Gastrocnemius medialis (tissue), 4 donors: ENCODE measurements at regions not wholly inside any gene's neighbourhood (a gene's known extent, or its start where the extent isn't known, plus 50 kb on each side); places are given as distances from the start of the nearest gene placed in this dataset.

ENCODE experiments used
- ATAC-seq, 2 donors: fragments of 150-250 bp; one replicate each; pipeline ENCODE4 v1.9.1; 2016
- DNase-seq, 2 donors: peaks; one replicate each; pipeline ENCODE4 v3.0.0-alpha.2; 2019
- H3K27ac ChIP-seq, 4 donors: fragments of 200-600 bp; sonication (generic); 1 replicate in 1 of 4; 2 replicates in 3 of 4; pipeline ENCODE4 v1.5.1; 2016 to 2018; ENCODE audit warnings: mild to moderate bottlenecking in 2 of 4, moderate library complexity in 1 of 4
- H3K27me3 ChIP-seq, 3 donors: fragments of 200-600 bp; sonication (generic) in 2 of 3; 1 replicate in 1 of 3; 2 replicates in 2 of 3; pipeline versions ENCODE4 v1.5.1 to v1.6.0; 2016 to 2019; ENCODE audit warnings: mild to moderate bottlenecking in 1 of 3, moderate library complexity in 1 of 3
- H3K36me3 ChIP-seq, 2 donors: fragments of 200-600 bp; sonication (generic) in 1 of 2; one replicate each; pipeline ENCODE4 v1.5.1; 2017 to 2018
- H3K4me1 ChIP-seq, 2 donors: fragments of 200-600 bp; sonication (generic) in 1 of 2; one replicate each; pipeline ENCODE4 v1.5.1; 2016 to 2017; ENCODE audit warnings: mild to moderate bottlenecking in 2 of 2
- H3K4me3 ChIP-seq, 4 donors: fragments of 200-600 bp; sonication (generic) in 3 of 4; 1 replicate in 1 of 4; 2 replicates in 3 of 4; pipeline ENCODE4 v1.5.1; 2016 to 2019; ENCODE audit warnings: mild to moderate bottlenecking in 2 of 4
- H3K9me3 ChIP-seq, 3 donors: fragments of 200-600 bp; sonication (generic) in 2 of 3; 1 replicate in 1 of 3; 2 replicates in 2 of 3; pipeline ENCODE4 v1.5.1; 2016 to 2019
- POLR2A ChIP-seq, 2 donors: fragments of 450-650 bp; IDR thresholded peaks; one replicate each; pipeline ENCODE4 v1.6.1; 2017; ENCODE audit warnings: antibody characterized with exemption in 2 of 2, mild to moderate bottlenecking in 2 of 2, moderate library complexity in 2 of 2
- in situ Hi-C, 4 donors: fragments of 200-750 bp; cut with MboI; loops; one replicate each; pipeline versions ENCODE4 v1.15.0 to v1.8.0; 2017; ENCODE audit warnings: low sequenced_read_pairs in 4 of 4
- intact Hi-C: fragments of 100-400 bp; cut with DNase I; formaldehyde crosslinking; loops from one replicate; pipeline ENCODE4 v1.15.1; 2023; ENCODE audit warnings: low total_unique reads
- TF ChIP-seq, protein P1 (sequence below), 5 experiments: fragments of 450-650 bp in 3 of 5; fragments of 200-600 bp in 2 of 5; sonication (generic) in 2 of 5; IDR thresholded peaks in 4 of 5; conservative IDR thresholded peaks in 1 of 5; 1 replicate in 4 of 5; 2 replicates in 1 of 5; pipeline ENCODE4 v1.5.1; 2016 to 2019; ENCODE audit warnings: antibody characterized with exemption in 5 of 5, mild to moderate bottlenecking in 3 of 5, moderate library complexity in 3 of 5

DNA sequence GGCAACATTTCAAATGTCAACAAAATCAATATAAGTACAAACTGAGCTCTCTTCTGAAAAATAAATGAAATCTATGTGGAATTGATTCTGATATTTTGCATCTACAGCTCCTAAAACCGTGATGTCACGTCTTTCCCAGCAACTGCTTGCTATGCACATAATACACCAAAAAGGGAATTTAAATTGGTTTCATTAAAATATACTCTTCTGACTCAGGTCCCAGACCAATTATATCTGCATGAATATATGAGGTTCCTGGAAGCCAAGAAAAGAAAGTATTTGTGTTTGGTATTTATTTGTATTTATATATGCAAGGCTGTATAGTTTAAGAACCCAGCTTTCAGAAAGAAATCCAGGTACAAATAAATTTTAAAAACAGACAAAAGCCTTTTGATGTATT, 1282.5 kb downstream of the SUCLG1 start:
- in situ Hi-C loops (no loop called here), intact Hi-C loops (no loop called here)
- Histone ChIP-seq H3K9me3 (no peaks in the 10 kb centered on the region), H3K27ac (no peak overlapping the region), H3K4me3 (no peak overlapping the region), H3K36me3 (no peaks in the 10 kb centered on the region), H3K4me1 (no peaks in the 10 kb centered on the region), H3K27me3 (no peaks in the 10 kb centered on the region)
- no peak for TF ChIP-seq POLR2A (IDR thresholded peaks at IDR 0.05)
- TF ChIP-seq, protein P1, sequence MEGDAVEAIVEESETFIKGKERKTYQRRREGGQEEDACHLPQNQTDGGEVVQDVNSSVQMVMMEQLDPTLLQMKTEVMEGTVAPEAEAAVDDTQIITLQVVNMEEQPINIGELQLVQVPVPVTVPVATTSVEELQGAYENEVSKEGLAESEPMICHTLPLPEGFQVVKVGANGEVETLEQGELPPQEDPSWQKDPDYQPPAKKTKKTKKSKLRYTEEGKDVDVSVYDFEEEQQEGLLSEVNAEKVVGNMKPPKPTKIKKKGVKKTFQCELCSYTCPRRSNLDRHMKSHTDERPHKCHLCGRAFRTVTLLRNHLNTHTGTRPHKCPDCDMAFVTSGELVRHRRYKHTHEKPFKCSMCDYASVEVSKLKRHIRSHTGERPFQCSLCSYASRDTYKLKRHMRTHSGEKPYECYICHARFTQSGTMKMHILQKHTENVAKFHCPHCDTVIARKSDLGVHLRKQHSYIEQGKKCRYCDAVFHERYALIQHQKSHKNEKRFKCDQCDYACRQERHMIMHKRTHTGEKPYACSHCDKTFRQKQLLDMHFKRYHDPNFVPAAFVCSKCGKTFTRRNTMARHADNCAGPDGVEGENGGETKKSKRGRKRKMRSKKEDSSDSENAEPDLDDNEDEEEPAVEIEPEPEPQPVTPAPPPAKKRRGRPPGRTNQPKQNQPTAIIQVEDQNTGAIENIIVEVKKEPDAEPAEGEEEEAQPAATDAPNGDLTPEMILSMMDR (IDR thresholded peaks at IDR 0.05 in 4 of 5, conservative IDR thresholded peaks at IDR 0.05 in 1 of 5) = no peak
- ATAC-seq = no peak
- DNase-seq = no peak

DNA sequence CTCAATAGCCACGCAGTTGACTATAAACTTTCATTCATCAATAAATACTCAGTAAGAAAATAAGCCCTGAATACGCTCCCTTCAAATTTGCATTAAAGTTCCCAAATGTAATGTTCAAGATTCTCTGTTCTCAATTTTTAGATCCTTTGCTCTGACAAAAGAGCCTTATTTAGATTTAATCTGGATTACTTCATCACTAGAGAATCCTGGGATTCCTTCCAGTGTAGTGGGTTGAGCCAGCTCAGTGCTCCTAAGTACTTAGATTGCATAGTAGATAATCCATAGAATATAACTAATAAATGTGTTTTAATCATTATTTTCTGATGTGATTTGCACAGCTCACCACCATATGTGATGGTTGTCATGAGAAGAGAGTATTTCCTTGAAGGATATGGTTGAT, 1286.2 kb downstream of the SUCLG1 start:
- Histone ChIP-seq H3K4me1 (no peaks in the 10 kb centered on the region), H3K9me3 (no peaks in the 10 kb centered on the region), H3K4me3 (no peak overlapping the region), H3K36me3 (no peaks in the 10 kb centered on the region), H3K27ac (no peak overlapping the region), H3K27me3 (no peaks in the 10 kb centered on the region)
- DNase-seq = no peak
- no peak for ATAC-seq
- intact Hi-C loops (no loop called here), in situ Hi-C loops (no loop called here)
- TF ChIP-seq POLR2A (IDR thresholded peaks at IDR 0.05) = no peak
- TF ChIP-seq, protein P1 (IDR thresholded peaks at IDR 0.05 in 4 of 5, conservative IDR thresholded peaks at IDR 0.05 in 1 of 5) = no peak

DNA sequence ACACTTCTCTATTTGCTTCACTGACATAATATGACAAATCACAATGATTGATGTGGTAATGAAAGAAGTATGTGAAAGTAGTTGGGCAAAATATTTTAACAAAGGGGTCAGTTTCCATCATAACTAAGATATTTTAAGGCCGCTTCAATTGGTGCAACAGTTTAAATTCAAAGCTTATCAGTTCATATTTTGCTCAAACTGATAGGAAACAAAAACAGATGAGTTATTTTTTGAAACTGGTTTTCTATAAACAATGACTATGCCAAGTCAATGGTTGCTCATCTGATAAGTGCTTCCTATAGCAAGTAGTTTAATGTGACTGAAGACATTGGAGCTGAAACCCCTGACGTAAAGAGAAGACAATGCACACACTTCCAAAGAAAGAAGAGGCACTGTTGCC, 1290.7 kb downstream of the SUCLG1 start:
- Histone ChIP-seq H3K36me3 (no peaks in the 10 kb centered on the region), H3K4me1 (no peaks in the 10 kb centered on the region), H3K27ac (no peak overlapping the region), H3K4me3 (no peak overlapping the region), H3K9me3 (no peaks in the 10 kb centered on the region), H3K27me3 (no peaks in the 10 kb centered on the region)
- intact Hi-C loops (no loop called here), in situ Hi-C loops (no loop called here)
- DNase-seq (no peak), ATAC-seq (no peak)
- TF ChIP-seq POLR2A (IDR thresholded peaks at IDR 0.05) = no peak
- TF ChIP-seq, protein P1 (IDR thresholded peaks at IDR 0.05 in 4 of 5, conservative IDR thresholded peaks at IDR 0.05 in 1 of 5) = no peak

DNA sequence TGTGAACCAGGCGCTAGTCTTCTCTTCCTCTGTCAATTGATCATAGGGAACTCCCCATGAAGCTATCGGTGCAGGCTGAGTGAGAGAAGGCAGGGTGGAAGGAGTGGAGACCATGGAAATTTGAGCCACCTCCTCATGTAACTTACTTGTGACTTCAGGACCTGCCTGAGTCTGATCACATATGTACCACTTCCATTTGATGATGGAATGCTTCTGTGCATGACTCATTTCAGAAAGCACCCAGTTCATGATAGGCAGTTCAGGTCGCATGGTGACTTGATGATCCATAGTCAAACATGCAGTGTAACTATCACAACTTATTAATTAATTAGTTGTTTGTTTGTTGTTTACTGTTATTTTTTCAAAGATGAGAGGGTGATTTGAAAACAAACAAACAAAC, 1296.7 kb downstream of the SUCLG1 start:
- ATAC-seq = no peak
- in situ Hi-C loops (no loop called here), intact Hi-C loops (no loop called here)

DNA sequence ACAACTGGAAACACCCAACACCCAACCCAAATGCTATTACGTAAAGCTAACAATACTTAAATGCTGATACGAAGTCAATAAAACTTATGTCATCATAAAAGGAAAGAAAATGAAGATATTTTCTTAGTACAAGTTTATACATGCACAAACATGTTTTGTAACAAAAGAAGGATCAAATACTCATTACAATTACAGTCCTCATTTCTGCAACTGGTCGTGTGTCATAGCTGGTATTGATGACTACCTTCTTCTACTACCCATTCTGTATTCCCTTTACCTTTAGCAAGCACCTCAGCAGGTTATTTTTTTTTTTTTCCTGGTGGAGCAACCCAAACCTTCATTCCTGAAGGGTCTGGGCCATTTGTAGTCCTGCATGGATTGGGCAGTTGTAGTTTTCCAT, 1298.5 kb downstream of the SUCLG1 start:
- no peak overlapping the region for H3K4me3 ChIP-seq
- H3K9me3 ChIP-seq = no peaks in the 10 kb centered on the region
- in situ Hi-C loops (no loop called here), intact Hi-C loops (no loop called here)
- H3K4me1 ChIP-seq = no peaks in the 10 kb centered on the region
- no peak for TF ChIP-seq POLR2A (IDR thresholded peaks at IDR 0.05)
- TF ChIP-seq, protein P1 (IDR thresholded peaks at IDR 0.05 in 4 of 5, conservative IDR thresholded peaks at IDR 0.05 in 1 of 5) = no peak
- no peaks in the 10 kb centered on the region for H3K36me3 ChIP-seq
- H3K27me3 ChIP-seq = no peaks in the 10 kb centered on the region
- H3K27ac ChIP-seq = no peak overlapping the region
- ATAC-seq (no peak), DNase-seq (no peak)

More for the DNA sequence above, 1296.7 kb downstream of the SUCLG1 start:
- Histone ChIP-seq H3K4me3 (no peak overlapping the region), H3K4me1 (no peaks in the 10 kb centered on the region), H3K9me3 (no peaks in the 10 kb centered on the region), H3K36me3 (no peaks in the 10 kb centered on the region), H3K27me3 (no peaks in the 10 kb centered on the region), H3K27ac (no peak overlapping the region)
- no peak for TF ChIP-seq POLR2A (IDR thresholded peaks at IDR 0.05)
- TF ChIP-seq, protein P1 (IDR thresholded peaks at IDR 0.05 in 4 of 5, conservative IDR thresholded peaks at IDR 0.05 in 1 of 5) = no peak
- DNase-seq = no peak
